GM19240 (cell line): ENCODE measurements at regions not wholly inside any gene's neighbourhood (a gene's known extent, or its start where the extent isn't known, plus 50 kb on each side); places are given as distances from the start of the nearest gene placed in this dataset.
"Not testable (repeated sequence)": the region's sequence is repeated elsewhere in the genome, so short reads cannot be mapped to it uniquely, and the experiment has no call there.

Source experiments
- DNase-seq: peaks from one replicate; pipeline ENCODE4 v3.0.0; 2011; ENCODE audit warnings: low spot score; ENCODE audit not compliant: insufficient read length

- DNase-seq, result no peak
These were observed 426.7 kb downstream of the RWDD3 start for GRCh38 chr1:95660736-95661135.

- DNase-seq, result not testable (repeated sequence)
These were observed 429.5 kb downstream of the RWDD3 start for GRCh38 chr1:95663530-95663929.

- DNase-seq, result no peak
These were observed 434.2 kb downstream of the RWDD3 start for GRCh38 chr1:95668165-95668564.

- DNase-seq, result not testable (repeated sequence)
These were observed 435.6 kb downstream of the RWDD3 start for GRCh38 chr1:95669638-95670037.

- DNase-seq, result no peak
These were observed 437.1 kb downstream of the RWDD3 start for GRCh38 chr1:95671098-95671497.

GRCh38 chr1:95679262-95679661 lies 445.3 kb downstream of the RWDD3 start:
- DNase-seq, result no peak

GRCh38 chr1:95685081-95685480 lies 451.1 kb downstream of the RWDD3 start:
- DNase-seq, result no peak

- DNase-seq, result no peak
These were observed 452.2 kb downstream of the RWDD3 start for GRCh38 chr1:95686217-95686616.

- DNase-seq, result no peak
These were observed 465.3 kb downstream of the RWDD3 start for GRCh38 chr1:95699149-95699953.

- no peak for DNase-seq
These were observed 467.6 kb downstream of the RWDD3 start for GRCh38 chr1:95701450-95702173.

- DNase-seq, result no peak
These were observed 469.0 kb downstream of the RWDD3 start for GRCh38 chr1:95703046-95703445.

- no peak for DNase-seq
These were observed 482.1 kb downstream of the RWDD3 start for GRCh38 chr1:95716097-95716496.

GRCh38 chr1:95716550-95716949 lies 482.5 kb downstream of the RWDD3 start:
- DNase-seq, result no peak

- DNase-seq, result no peak
These were observed 489.3 kb downstream of the RWDD3 start for GRCh38 chr1:95723346-95723745.

- no peak for DNase-seq
These were observed 494.8 kb downstream of the RWDD3 start for GRCh38 chr1:95728841-95729240.

GRCh38 chr1:95730986-95731385 lies 497.0 kb downstream of the RWDD3 start:
- DNase-seq, result no peak

GRCh38 chr1:95731466-95731865 lies 497.5 kb downstream of the RWDD3 start:
- no peak for DNase-seq

GRCh38 chr1:95733031-95733430 lies 499.0 kb downstream of the RWDD3 start:
- no peak for DNase-seq

- DNase-seq, result no peak
These were observed 499.7 kb downstream of the RWDD3 start for GRCh38 chr1:95733671-95734070.

GRCh38 chr1:95734560-95734959 lies 500.6 kb downstream of the RWDD3 start:
- DNase-seq, result no peak

- no peak for DNase-seq
These were observed 508.6 kb downstream of the RWDD3 start for GRCh38 chr1:95742591-95743089.

GRCh38 chr1:95744731-95745130 lies 510.7 kb downstream of the RWDD3 start:
- no peak for DNase-seq
